OCI-LY3 (cell line): ENCODE measurements at regions not wholly inside any gene's neighbourhood (a gene's known extent, or its start where the extent isn't known, plus 50 kb on each side); places are given as distances from the start of the nearest gene placed in this dataset.

Source experiments
- H2AFZ ChIP-seq: fragments of 200-600, 300-600 bp; shearing (Covaris generic); 2 replicates; pipeline ENCODE4 v1.6.0; 2014; ENCODE audit warnings: antibody characterized with exemption, low read depth, low read length
- H3K27ac ChIP-seq: fragments of 200-600, 300-600 bp; sonication (generic); 2 replicates; pipeline ENCODE4 v1.5.1; 2014; ENCODE audit warnings: mild to moderate bottlenecking, low read length, moderate library complexity, mixed read lengths
- H3K27me3 ChIP-seq: fragments of 200-600, 300-600 bp; sonication (generic); 2 replicates; pipeline ENCODE4 v1.6.1; 2014; ENCODE audit warnings: low read depth, low read length, mixed read lengths
- H3K36me3 ChIP-seq: fragments of 200-600, 300-600 bp; sonication (generic); replicated peaks from 2 replicates; pipeline ENCODE3; 2014; ENCODE audit warnings: low read depth, low read length, mixed read lengths
- H3K4me1 ChIP-seq: fragments of 300-600, 200-600 bp; sonication (generic); 2 replicates; pipeline ENCODE4 v1.6.1; 2014; ENCODE audit warnings: low read length, mixed read lengths
- H3K4me2 ChIP-seq: fragments of 200-600, 300-600 bp; sonication (generic); 2 replicates; pipeline ENCODE4 v1.6.1; 2014; ENCODE audit warnings: low read length, mixed read lengths
- H3K4me3 ChIP-seq: fragments of 300-600, 200-600 bp; sonication (generic); 2 replicates; pipeline ENCODE4 v1.5.1; 2014; ENCODE audit warnings: antibody characterized with exemption, mild to moderate bottlenecking, low read length, moderate library complexity
- H3K79me2 ChIP-seq: fragments of 300-600, 200-600 bp; shearing (Covaris generic); 2 replicates; pipeline ENCODE4 v1.6.1; 2014; ENCODE audit warnings: mild to moderate bottlenecking, low read length, mixed read lengths
- H3K9ac ChIP-seq: fragments of 300-600, 200-600 bp; shearing (Covaris generic); 2 replicates; pipeline ENCODE4 v1.6.0; 2014; ENCODE audit warnings: mild to moderate bottlenecking, low read length, moderate library complexity
- H3K9me3 ChIP-seq: fragments of 200-600, 300-600 bp; shearing (Covaris generic); 2 replicates; pipeline ENCODE4 v1.6.1; 2014; ENCODE audit warnings: low read length, mixed read lengths; ENCODE audit not compliant: insufficient read depth
- H4K20me1 ChIP-seq: fragments of 200-600, 300-600 bp; sonication (generic); 2 replicates; pipeline ENCODE4 v1.6.1; 2016; ENCODE audit warnings: low read length, mixed read lengths; ENCODE audit not compliant: insufficient read depth
- CTCF ChIP-seq: fragments of 200-600, 300-600 bp; sonication (generic); IDR thresholded peaks from 2 replicates; pipeline ENCODE4 v1.5.1; 2014; ENCODE audit warnings: antibody characterized with exemption, low read length, low read depth
- EZH2phosphoT487 ChIP-seq: fragments of 200-600 bp; shearing (Covaris generic); IDR thresholded peaks from 2 replicates; pipeline ENCODE4 v1.6.1; 2018; ENCODE audit warnings: antibody characterized with exemption, mixed run types, low read depth

GRCh38 chr4:23429497-23429896 lies 460.4 kb downstream of the PPARGC1A start:
- Histone ChIP-seq H4K20me1 (no peaks in the 10 kb centered on the region), H3K4me1 (no peaks in the 10 kb centered on the region), H3K36me3 (no peaks in the 10 kb centered on the region), H3K4me3 (no peak overlapping the region), H3K79me2 (no peaks in the 10 kb centered on the region), H2AFZ (no peak overlapping the region), H3K4me2 (no peak overlapping the region), H3K27me3 (no peaks in the 10 kb centered on the region), H3K9ac (no peak overlapping the region), H3K27ac (no peak overlapping the region), H3K9me3 (no peaks in the 10 kb centered on the region)
- TF ChIP-seq EZH2phosphoT487 (no peak), CTCF (no peak)

GRCh38 chr4:23425570-23425969 lies 464.3 kb downstream of the PPARGC1A start:
- H3K9ac ChIP-seq: no peak overlapping the region
- H3K36me3 ChIP-seq: no peaks in the 10 kb centered on the region
- TF ChIP-seq EZH2phosphoT487: no peak
- no peaks in the 10 kb centered on the region for H3K4me1 ChIP-seq
- H3K9me3 ChIP-seq: no peaks in the 10 kb centered on the region
- no peaks in the 10 kb centered on the region for H3K79me2 ChIP-seq
- no peak overlapping the region for H3K4me2 ChIP-seq
- H3K4me3 ChIP-seq: no peak overlapping the region
- no peak overlapping the region for H2AFZ ChIP-seq
- H3K27ac ChIP-seq: no peak overlapping the region
- H3K27me3 ChIP-seq: no peaks in the 10 kb centered on the region
- no peaks in the 10 kb centered on the region for H4K20me1 ChIP-seq

GRCh38 chr4:23423540-23423939 lies 466.3 kb downstream of the PPARGC1A start:
- Histone ChIP-seq H3K4me2 (no peak overlapping the region), H3K27ac (no peak overlapping the region), H4K20me1 (no peaks in the 10 kb centered on the region), H3K4me3 (no peak overlapping the region), H3K79me2 (no peaks in the 10 kb centered on the region), H3K27me3 (no peaks in the 10 kb centered on the region), H3K9me3 (no peaks in the 10 kb centered on the region), H2AFZ (no peak overlapping the region), H3K9ac (no peak overlapping the region), H3K36me3 (no peaks in the 10 kb centered on the region), H3K4me1 (no peaks in the 10 kb centered on the region)
- TF ChIP-seq CTCF (no peak), EZH2phosphoT487 (no peak)

GRCh38 chr4:23422878-23423277 lies 467.0 kb downstream of the PPARGC1A start:
- Histone ChIP-seq H3K27ac (no peak overlapping the region), H3K9ac (no peak overlapping the region), H4K20me1 (no peaks in the 10 kb centered on the region), H3K36me3 (no peaks in the 10 kb centered on the region), H3K27me3 (no peaks in the 10 kb centered on the region), H3K9me3 (no peaks in the 10 kb centered on the region), H3K4me3 (no peak overlapping the region), H3K4me1 (no peaks in the 10 kb centered on the region), H2AFZ (no peak overlapping the region), H3K4me2 (no peak overlapping the region), H3K79me2 (no peaks in the 10 kb centered on the region)
- no peak for TF ChIP-seq EZH2phosphoT487
- TF ChIP-seq CTCF: no peak

- no peak overlapping the region for H3K27ac ChIP-seq
- no peak overlapping the region for H3K9ac ChIP-seq
- no peaks in the 10 kb centered on the region for H3K9me3 ChIP-seq
- peaks cover 6% of the 10 kb centered on the region; the same call in 1 of the 2 replicates for H3K4me1 ChIP-seq
- no peaks in the 10 kb centered on the region for H3K79me2 ChIP-seq
- TF ChIP-seq EZH2phosphoT487: no peak
- TF ChIP-seq CTCF: no peak
- no peak overlapping the region for H3K4me3 ChIP-seq
- no peaks in the 10 kb centered on the region for H3K27me3 ChIP-seq
- H4K20me1 ChIP-seq: no peaks in the 10 kb centered on the region
- H2AFZ ChIP-seq: no peak overlapping the region
- H3K4me2 ChIP-seq: no peak overlapping the region
- no peaks in the 10 kb centered on the region for H3K36me3 ChIP-seq
These were observed 476.2 kb downstream of the PPARGC1A start for GRCh38 chr4:23413631-23414030.
